ENCODE measurements at regions not wholly inside any gene's neighbourhood (a gene's known extent, or its start where the extent isn't known, plus 50 kb on each side); places are given as distances from the start of the nearest gene placed in this dataset.

DNA sequence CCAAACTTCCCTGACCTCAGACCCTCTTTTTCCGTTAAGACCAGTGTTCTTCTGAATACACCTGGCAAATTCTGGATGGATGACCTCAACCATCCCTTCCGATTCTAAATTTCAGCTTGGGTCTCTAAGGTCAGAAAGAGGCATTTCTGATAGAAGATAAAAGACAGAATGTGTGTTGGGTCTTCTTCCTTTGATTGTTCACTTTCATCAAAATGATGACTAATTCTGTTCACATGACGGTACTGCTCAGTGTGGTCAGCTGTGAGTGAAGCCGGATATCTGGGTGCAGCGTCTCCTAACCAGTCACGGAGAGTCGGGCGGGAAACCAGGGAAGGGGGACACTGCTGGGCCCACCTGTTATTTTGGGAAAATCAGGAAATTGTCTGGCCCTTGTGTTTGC lies 151.6 kb upstream of the NAV2 start:
- TF ChIP-seq CTCF (IDR thresholded peaks at IDR 0.05; ENCODE audit: low read depth, low read length, poor library complexity, severe bottlenecking), result no peak
- TF ChIP-seq EZH2phosphoT487 (IDR thresholded peaks at IDR 0.05; ENCODE audit: borderline replicate concordance, low read length), result no peak
